MM.1S (cell line): ENCODE measurements at regions not wholly inside any gene's neighbourhood (a gene's known extent, or its start where the extent isn't known, plus 50 kb on each side); places are given as distances from the start of the nearest gene placed in this dataset.

Experiments used
- CTCF ChIP-seq: fragments of 300-600 bp; sonication (generic); IDR thresholded peaks from 2 replicates; pipeline ENCODE4 v1.5.1; 2016; ENCODE audit warnings: antibody characterized with exemption, low read length, mixed read lengths
- EZH2 ChIP-seq: fragments of 300-600 bp; sonication (generic); optimal IDR thresholded peaks from 2 replicates; pipeline ENCODE3; 2017; ENCODE audit warnings: low read depth, mild to moderate bottlenecking, antibody characterized with exemption, low read length, mixed read lengths

GRCh38 chr1:178574345-178574744 lies 61.4 kb downstream of the TEX35 start:
- TF ChIP-seq CTCF = no peak
- no peak for TF ChIP-seq EZH2
